Breast epithelium (tissue), 4 donors: ENCODE measurements at regions not wholly inside any gene's neighbourhood (a gene's known extent, or its start where the extent isn't known, plus 50 kb on each side); places are given as distances from the start of the nearest gene placed in this dataset.

ENCODE experiments used
- DNase-seq, 2 donors: peaks; one replicate each; pipeline ENCODE4 v3.0.0-alpha.2; 2019; ENCODE audit warnings: low spot score in 2 of 2
- H3K27ac ChIP-seq, 2 donors: fragments of 200-600 bp; sonication (generic) in 1 of 2; one replicate each; pipeline ENCODE4 v1.5.1; 2016 to 2019; ENCODE audit warnings: mild to moderate bottlenecking in 1 of 2
- H3K27me3 ChIP-seq, 2 donors: fragments of 200-600 bp; sonication (generic) in 1 of 2; one replicate each; pipeline versions ENCODE4 v1.5.1 to v1.6.0; 2017 to 2019; ENCODE audit warnings: control low read depth in 1 of 2, mild to moderate bottlenecking in 1 of 2
- H3K36me3 ChIP-seq: fragments of 200-600 bp; one replicate; pipeline ENCODE4 v1.5.1; 2019
- H3K4me1 ChIP-seq, 2 donors: fragments of 200-600 bp; sonication (generic); one replicate each; pipeline ENCODE4 v1.5.1; 2016 to 2019; ENCODE audit warnings: control low read depth in 1 of 2
- H3K4me3 ChIP-seq, 3 donors: fragments of 200-600 bp; sonication (generic); 1 replicate in 2 of 3; 2 replicates in 1 of 3; pipeline ENCODE4 v1.5.1; 2016 to 2019; ENCODE audit warnings: mild to moderate bottlenecking in 3 of 3, moderate library complexity in 2 of 3
- H3K9me3 ChIP-seq, 2 donors: fragments of 200-600 bp; sonication (generic) in 1 of 2; one replicate each; pipeline ENCODE4 v1.5.1; 2016 to 2019; ENCODE audit warnings: control low read depth in 1 of 2
- CTCF ChIP-seq, 3 donors: fragments of 450-650 bp; IDR thresholded peaks; one replicate each; pipeline ENCODE4 v1.5.1; 2016 to 2017; ENCODE audit warnings: antibody characterized with exemption in 3 of 3, mild to moderate bottlenecking in 3 of 3, moderate library complexity in 3 of 3
- POLR2A ChIP-seq: fragments of 450-650 bp; IDR thresholded peaks from one replicate; pipeline ENCODE4 v1.6.1; 2016; ENCODE audit warnings: antibody characterized with exemption, mild to moderate bottlenecking, moderate library complexity
- POLR2AphosphoS5 ChIP-seq, 3 donors: sonication (generic); formaldehyde crosslinking; IDR thresholded peaks; one replicate each; pipeline ENCODE4 v1.6.1; 2017; ENCODE audit warnings: antibody characterized with exemption in 3 of 3
- intact Hi-C: fragments of 100-400 bp; cut with DNase I; formaldehyde crosslinking; loops from one replicate; pipeline ENCODE4 v1.15.1; 2023; ENCODE audit warnings: low total_unique reads

GRCh38 chr11:95374105-95374504 lies 143.1 kb upstream of the SESN3 start:
- TF ChIP-seq CTCF (IDR thresholded peaks at IDR 0.05) (no peak), POLR2A (no peak), POLR2AphosphoS5 (IDR thresholded peaks at IDR 0.05) (no peak)
- no peak for DNase-seq
- Histone ChIP-seq H3K27ac (no peak overlapping the region), H3K4me1 (no peaks in the 10 kb centered on the region), H3K4me3 (no peak overlapping the region), H3K27me3 (no peaks in the 10 kb centered on the region), H3K36me3 (no peaks in the 10 kb centered on the region), H3K9me3 (no peaks in the 10 kb centered on the region)
- intact Hi-C loops = no loop called here

- no peaks in the 10 kb centered on the region for H3K36me3 ChIP-seq
- H3K27ac ChIP-seq = no peak overlapping the region
- no peaks in the 10 kb centered on the region for H3K9me3 ChIP-seq
- H3K4me3 ChIP-seq = no peak overlapping the region
- H3K27me3 ChIP-seq = no peaks in the 10 kb centered on the region
- DNase-seq = no peak
- H3K4me1 ChIP-seq = no peaks in the 10 kb centered on the region
- no peak for TF ChIP-seq POLR2A
- no peak for TF ChIP-seq POLR2AphosphoS5 (IDR thresholded peaks at IDR 0.05)
- no peak for TF ChIP-seq CTCF (IDR thresholded peaks at IDR 0.05)
- intact Hi-C loops = no loop called here
Measured at GRCh38 chr11:95373241-95373640, 142.2 kb upstream of the SESN3 start.

- Histone ChIP-seq H3K27me3 (no peaks in the 10 kb centered on the region), H3K27ac (no peak overlapping the region), H3K36me3 (no peaks in the 10 kb centered on the region), H3K4me1 (no peaks in the 10 kb centered on the region), H3K9me3 (no peaks in the 10 kb centered on the region), H3K4me3 (no peak overlapping the region)
- intact Hi-C loops = no loop called here
- TF ChIP-seq CTCF (IDR thresholded peaks at IDR 0.05) (no peak), POLR2AphosphoS5 (IDR thresholded peaks at IDR 0.05) (no peak), POLR2A (no peak)
- DNase-seq = no peak
Measured at GRCh38 chr11:95372097-95372656, 141.2 kb upstream of the SESN3 start.

- no peaks in the 10 kb centered on the region for H3K27me3 ChIP-seq
- no peaks in the 10 kb centered on the region for H3K36me3 ChIP-seq
- DNase-seq = no peak
- no peaks in the 10 kb centered on the region for H3K9me3 ChIP-seq
- H3K4me1 ChIP-seq = no peaks in the 10 kb centered on the region
- TF ChIP-seq CTCF (IDR thresholded peaks at IDR 0.05) (no peak), POLR2AphosphoS5 (IDR thresholded peaks at IDR 0.05) (no peak)
- intact Hi-C loops = no loop called here
- no peak overlapping the region for H3K4me3 ChIP-seq
- no peak overlapping the region for H3K27ac ChIP-seq
Measured at GRCh38 chr11:95371153-95371552, 140.2 kb upstream of the SESN3 start.

- Histone ChIP-seq H3K4me1 (no peaks in the 10 kb centered on the region), H3K4me3 (no peak overlapping the region), H3K27ac (no peak overlapping the region), H3K27me3 (no peaks in the 10 kb centered on the region), H3K36me3 (no peaks in the 10 kb centered on the region), H3K9me3 (no peaks in the 10 kb centered on the region)
- TF ChIP-seq POLR2A (no peak), POLR2AphosphoS5 (IDR thresholded peaks at IDR 0.05) (no peak), CTCF (IDR thresholded peaks at IDR 0.05) (no peak)
- DNase-seq = no peak
- intact Hi-C loops = no loop called here
Measured at GRCh38 chr11:95367726-95368125, 136.7 kb upstream of the SESN3 start.
